Mucosa of stomach (tissue), 1 donor: ENCODE measurements at regions not wholly inside any gene's neighbourhood (a gene's known extent, or its start where the extent isn't known, plus 50 kb on each side); places are given as distances from the start of the nearest gene placed in this dataset.

Experiments used
- H3K27me3 ChIP-seq: one replicate; pipeline ENCODE4 v1.7.0; 2013; ENCODE audit warnings: mild to moderate bottlenecking, low read length; ENCODE audit not compliant: control insufficient read depth, insufficient read depth
- H3K36me3 ChIP-seq: one replicate; pipeline ENCODE4 v1.7.0; 2013; ENCODE audit warnings: low read length; ENCODE audit not compliant: control insufficient read depth, insufficient read depth
- H3K4me1 ChIP-seq: one replicate; pipeline ENCODE4 v1.7.0; 2013; ENCODE audit warnings: mild to moderate bottlenecking, low read length; ENCODE audit not compliant: control insufficient read depth, insufficient read depth
- H3K4me3 ChIP-seq: one replicate; pipeline ENCODE4 v1.7.0; 2013; ENCODE audit warnings: low read length
- H3K9ac ChIP-seq: one replicate; pipeline ENCODE4 v1.7.0; 2013; ENCODE audit warnings: mild to moderate bottlenecking, low read length, moderate library complexity
- H3K9me3 ChIP-seq: one replicate; pipeline ENCODE4 v1.7.0; 2013; ENCODE audit warnings: mild to moderate bottlenecking, low read length, moderate library complexity; ENCODE audit not compliant: control insufficient read depth
- donor health status: Pancreatic carcinoma.

GRCh38 chr6:14705841-14706377 lies 540.0 kb upstream of the JARID2 start:
- Histone ChIP-seq H3K9me3 (no peaks in the 10 kb centered on the region), H3K4me3 (no peak overlapping the region), H3K4me1 (peaks cover 17% of the 10 kb centered on the region), H3K27me3 (no peaks in the 10 kb centered on the region), H3K36me3 (no peaks in the 10 kb centered on the region), H3K9ac (no peak overlapping the region)

- Histone ChIP-seq H3K27me3 (no peaks in the 10 kb centered on the region), H3K9me3 (no peaks in the 10 kb centered on the region), H3K4me1 (peaks cover 17% of the 10 kb centered on the region), H3K9ac (no peak overlapping the region), H3K4me3 (no peak overlapping the region), H3K36me3 (no peaks in the 10 kb centered on the region)
These were observed 539.4 kb upstream of the JARID2 start for GRCh38 chr6:14706378-14706929.

- H3K4me3 ChIP-seq: no peak overlapping the region
- no peaks in the 10 kb centered on the region for H3K36me3 ChIP-seq
- H3K4me1 ChIP-seq: peaks cover 17% of the 10 kb centered on the region
- no peak overlapping the region for H3K9ac ChIP-seq
- no peaks in the 10 kb centered on the region for H3K27me3 ChIP-seq
- no peaks in the 10 kb centered on the region for H3K9me3 ChIP-seq
These were observed 538.6 kb upstream of the JARID2 start for GRCh38 chr6:14707276-14707675.

- H3K27me3 ChIP-seq: no peaks in the 10 kb centered on the region
- no peaks in the 10 kb centered on the region for H3K36me3 ChIP-seq
- no peaks in the 10 kb centered on the region for H3K9me3 ChIP-seq
- H3K4me3 ChIP-seq: no peak overlapping the region
- no peak overlapping the region for H3K9ac ChIP-seq
- peaks cover 17% of the 10 kb centered on the region for H3K4me1 ChIP-seq
These were observed 537.9 kb upstream of the JARID2 start for GRCh38 chr6:14707971-14708465.

GRCh38 chr6:14709066-14709670 lies 536.7 kb upstream of the JARID2 start:
- Histone ChIP-seq H3K36me3 (no peaks in the 10 kb centered on the region), H3K9me3 (no peaks in the 10 kb centered on the region), H3K27me3 (no peaks in the 10 kb centered on the region), H3K4me3 (no peak overlapping the region), H3K4me1 (peaks cover 28% of the 10 kb centered on the region), H3K9ac (no peak overlapping the region)

- Histone ChIP-seq H3K9ac (no peak overlapping the region), H3K27me3 (no peaks in the 10 kb centered on the region), H3K36me3 (no peaks in the 10 kb centered on the region), H3K9me3 (no peaks in the 10 kb centered on the region), H3K4me3 (no peak overlapping the region), H3K4me1 (peaks cover 28% of the 10 kb centered on the region)
These were observed 536.0 kb upstream of the JARID2 start for GRCh38 chr6:14709900-14710299.

- no peaks in the 10 kb centered on the region for H3K27me3 ChIP-seq
These were observed 535.4 kb upstream of the JARID2 start for GRCh38 chr6:14710421-14710820.

GRCh38 chr6:14711056-14711703 lies 534.7 kb upstream of the JARID2 start:
- Histone ChIP-seq H3K9ac (no peak overlapping the region), H3K9me3 (no peaks in the 10 kb centered on the region), H3K4me3 (no peak overlapping the region), H3K36me3 (no peaks in the 10 kb centered on the region), H3K27me3 (no peaks in the 10 kb centered on the region), H3K4me1 (peaks cover 20% of the 10 kb centered on the region)

More at GRCh38 chr6:14710421-14710820, 535.4 kb upstream of the JARID2 start:
- Histone ChIP-seq H3K4me1 (peaks cover 27% of the 10 kb centered on the region), H3K36me3 (no peaks in the 10 kb centered on the region), H3K9ac (no peak overlapping the region), H3K4me3 (no peak overlapping the region), H3K9me3 (no peaks in the 10 kb centered on the region)

GRCh38 chr6:14711704-14712379 lies 534.0 kb upstream of the JARID2 start:
- Histone ChIP-seq H3K36me3 (no peaks in the 10 kb centered on the region), H3K4me1 (peaks cover 15% of the 10 kb centered on the region), H3K4me3 (no peak overlapping the region), H3K27me3 (no peaks in the 10 kb centered on the region), H3K9ac (no peak overlapping the region), H3K9me3 (no peaks in the 10 kb centered on the region)

GRCh38 chr6:14713008-14713960 lies 532.6 kb upstream of the JARID2 start:
- Histone ChIP-seq H3K27me3 (no peaks in the 10 kb centered on the region), H3K4me1 (peaks cover 20% of the 10 kb centered on the region), H3K4me3 (no peak overlapping the region), H3K9me3 (no peaks in the 10 kb centered on the region), H3K9ac (no peak overlapping the region), H3K36me3 (no peaks in the 10 kb centered on the region)

- Histone ChIP-seq H3K4me1 (peaks cover 20% of the 10 kb centered on the region), H3K27me3 (no peaks in the 10 kb centered on the region), H3K36me3 (no peaks in the 10 kb centered on the region), H3K9me3 (no peaks in the 10 kb centered on the region), H3K9ac (no peak overlapping the region), H3K4me3 (no peak overlapping the region)
These were observed 531.8 kb upstream of the JARID2 start for GRCh38 chr6:14713966-14714631.
